GM20000 (cell line): ENCODE measurements at regions not wholly inside any gene's neighbourhood (a gene's known extent, or its start where the extent isn't known, plus 50 kb on each side); places are given as distances from the start of the nearest gene placed in this dataset.

Experiments
- DNase-seq: peaks from one replicate; pipeline ENCODE4 v3.0.0; 2012; ENCODE audit warnings: low spot score
- CTCF ChIP-seq: IDR thresholded peaks from 2 replicates; pipeline ENCODE4 v1.5.1; 2012; ENCODE audit warnings: mild to moderate bottlenecking, control low read depth; ENCODE audit errors: extremely low read depth, missing control alignments

GRCh38 chr1:47650611-47651010 is 212.8 kb downstream of the FOXD2 start:
- no peak for DNase-seq
- no peak for TF ChIP-seq CTCF

GRCh38 chr1:47651311-47652089 is 213.7 kb downstream of the FOXD2 start:
- TF ChIP-seq CTCF: no peak
- no peak for DNase-seq

- no peak for DNase-seq
- no peak for TF ChIP-seq CTCF
These were observed 217.9 kb downstream of the FOXD2 start for GRCh38 chr1:47655521-47656300.

GRCh38 chr1:47656719-47657685 is 219.2 kb downstream of the FOXD2 start:
- no peak for TF ChIP-seq CTCF
- DNase-seq: no peak

- TF ChIP-seq CTCF: no peak
- DNase-seq: no peak
These were observed 220.5 kb downstream of the FOXD2 start for GRCh38 chr1:47658161-47658920.

- DNase-seq: no peak
- TF ChIP-seq CTCF: no peak
These were observed 221.3 kb downstream of the FOXD2 start for GRCh38 chr1:47659146-47659545.
